Esophagus muscularis mucosa (tissue), 3 donors: ENCODE measurements at regions not wholly inside any gene's neighbourhood (a gene's known extent, or its start where the extent isn't known, plus 50 kb on each side); places are given as distances from the start of the nearest gene placed in this dataset.

Experiments used
- CTCF ChIP-seq, 3 experiments: fragments of 200-600 bp in 2 of 3; fragments of 450-650 bp in 1 of 3; sonication (generic) in 2 of 3; IDR thresholded peaks; one replicate each; pipeline ENCODE4 v1.5.1; 2017 to 2019; ENCODE audit warnings: antibody characterized with exemption in 3 of 3, mild to moderate bottlenecking in 2 of 3, moderate library complexity in 1 of 3
- POLR2AphosphoS5 ChIP-seq, 2 donors: sonication (generic); formaldehyde crosslinking; IDR thresholded peaks; one replicate each; pipeline ENCODE4 v1.6.1; 2017; ENCODE audit warnings: antibody characterized with exemption in 2 of 2

- TF ChIP-seq CTCF (IDR thresholded peaks at IDR 0.05) (no peak), POLR2AphosphoS5 (IDR thresholded peaks at IDR 0.05) (no peak)
Observed at GRCh38 chr21:39061766-39062165, 121.5 kb downstream of the PSMG1 start.
